SU-DHL-6 (cell line): ENCODE measurements at regions not wholly inside any gene's neighbourhood (a gene's known extent, or its start where the extent isn't known, plus 50 kb on each side); places are given as distances from the start of the nearest gene placed in this dataset.

ENCODE experiments used
- H2AFZ ChIP-seq: fragments of 200-600 bp; sonication (generic); 2 replicates; pipeline ENCODE4 v1.6.1; 2014; ENCODE audit warnings: low read depth, mild to moderate bottlenecking, moderate library complexity, mixed read lengths, antibody characterized with exemption, low read length; ENCODE audit not compliant: severe bottlenecking
- H3F3A ChIP-seq: fragments of 200-600 bp; shearing (Covaris generic); 2 replicates; pipeline ENCODE4 v1.6.0; 2016; ENCODE audit warnings: antibody characterized with exemption, mild to moderate bottlenecking; ENCODE audit not compliant: insufficient read depth
- H3K27ac ChIP-seq: fragments of 200-600 bp; sonication (generic); 2 replicates; pipeline ENCODE4 v1.5.1; 2016; ENCODE audit warnings: low read depth, mild to moderate bottlenecking, low read length, moderate library complexity, mixed read lengths
- H3K27me3 ChIP-seq: fragments of 200-600 bp; sonication (generic), shearing (Covaris generic); 2 replicates; pipeline ENCODE4 v1.6.0; 2014; ENCODE audit warnings: mild to moderate bottlenecking, low read length
- H3K36me3 ChIP-seq: fragments of 200-600 bp; sonication (generic); 2 replicates; pipeline ENCODE4 v1.6.1; 2014; ENCODE audit warnings: mild to moderate bottlenecking, low read length, mixed read lengths
- H3K4me2 ChIP-seq: fragments of 300-600, 200-600 bp; shearing (Covaris generic), sonication (generic); 2 replicates; pipeline ENCODE4 v1.6.0; 2014; ENCODE audit warnings: low read length, low read depth, mild to moderate bottlenecking; ENCODE audit not compliant: poor library complexity, severe bottlenecking
- H3K4me3 ChIP-seq: fragments of 200-600 bp; sonication (generic); 2 replicates; pipeline ENCODE4 v1.5.1; 2014; ENCODE audit warnings: antibody characterized with exemption, low read length, mild to moderate bottlenecking, mixed read lengths; ENCODE audit not compliant: insufficient read depth, poor library complexity, severe bottlenecking
- H3K79me2 ChIP-seq: fragments of 200-600 bp; sonication (generic); 2 replicates; pipeline ENCODE4 v1.6.1; 2014; ENCODE audit warnings: mild to moderate bottlenecking, low read length, moderate library complexity; ENCODE audit not compliant: insufficient read depth
- H3K9ac ChIP-seq: fragments of 200-600 bp; sonication (generic); 2 replicates; pipeline ENCODE4 v1.7.0; 2014; ENCODE audit warnings: mild to moderate bottlenecking, low read length
- H3K9me2 ChIP-seq: fragments of 200-600 bp; sonication (generic); replicated peaks from 2 replicates; pipeline ENCODE4 v1.6.1; 2014; ENCODE audit warnings: low read length; ENCODE audit not compliant: insufficient read depth
- H3K9me3 ChIP-seq: fragments of 200-600 bp; sonication (generic); 2 replicates; pipeline ENCODE4 v1.6.1; 2014; ENCODE audit warnings: low read length, mixed read lengths; ENCODE audit not compliant: insufficient read depth
- H4K20me1 ChIP-seq: fragments of 200-600 bp; sonication (generic); 2 replicates; pipeline ENCODE4 v1.6.1; 2014; ENCODE audit warnings: low read depth, mild to moderate bottlenecking, antibody characterized with exemption, low read length, moderate library complexity, mixed read lengths
- CTCF ChIP-seq: fragments of 200-600 bp; sonication (generic); IDR thresholded peaks from one replicate; pipeline ENCODE4 v1.5.1; 2017; ENCODE audit warnings: antibody characterized with exemption, mild to moderate bottlenecking, low read length, moderate library complexity; ENCODE audit not compliant: insufficient read depth, poor library complexity, severe bottlenecking
- EZH2phosphoT487 ChIP-seq: fragments of 200-600 bp; sonication (generic), shearing (Covaris generic); conservative IDR thresholded peaks from 2 replicates; pipeline ENCODE4 v1.6.1; 2018; ENCODE audit warnings: mild to moderate bottlenecking, antibody characterized with exemption, low read length, moderate library complexity, mixed read lengths

- Histone ChIP-seq H3K36me3 (no peaks in the 10 kb centered on the region), H3K27ac (no peak overlapping the region), H3K27me3 (no peaks in the 10 kb centered on the region), H3K9me3 (no peaks in the 10 kb centered on the region), H4K20me1 (no peaks in the 10 kb centered on the region), H3K4me2 (no peak overlapping the region), H3K4me3 (no peak overlapping the region), H2AFZ (no peak overlapping the region), H3K9ac (no peak overlapping the region), H3K9me2 (no peaks in the 10 kb centered on the region), H3K79me2 (no peaks in the 10 kb centered on the region), H3F3A (no peaks in the 10 kb centered on the region)
- TF ChIP-seq EZH2phosphoT487 (no peak), CTCF (no peak)
Observed at GRCh38 chr19:13705201-13705600, 59.1 kb upstream of the MRI1 start.

GRCh38 chr19:13701624-13702023 is 62.7 kb upstream of the MRI1 start:
- H4K20me1 ChIP-seq: no peaks in the 10 kb centered on the region
- H3K9me3 ChIP-seq: no peaks in the 10 kb centered on the region
- TF ChIP-seq EZH2phosphoT487 (no peak), CTCF (no peak)
- no peak overlapping the region for H3K9ac ChIP-seq
- no peak overlapping the region for H3K4me2 ChIP-seq
- no peaks in the 10 kb centered on the region for H3K36me3 ChIP-seq
- no peak overlapping the region for H3K4me3 ChIP-seq
- no peaks in the 10 kb centered on the region for H3K9me2 ChIP-seq
- no peaks in the 10 kb centered on the region for H3K27me3 ChIP-seq
- no peak overlapping the region for H3K27ac ChIP-seq
- H3F3A ChIP-seq: no peaks in the 10 kb centered on the region
- no peaks in the 10 kb centered on the region for H3K79me2 ChIP-seq
- H2AFZ ChIP-seq: no peak overlapping the region

GRCh38 chr19:13700621-13701020 is 63.7 kb upstream of the MRI1 start:
- Histone ChIP-seq H3K4me2 (no peak overlapping the region), H3K4me3 (no peak overlapping the region), H3K79me2 (no peaks in the 10 kb centered on the region), H3K9me2 (no peaks in the 10 kb centered on the region), H3K27ac (no peak overlapping the region), H4K20me1 (no peaks in the 10 kb centered on the region), H3K9me3 (no peaks in the 10 kb centered on the region), H3K36me3 (no peaks in the 10 kb centered on the region), H3K9ac (no peak overlapping the region), H3K27me3 (no peaks in the 10 kb centered on the region), H2AFZ (no peak overlapping the region), H3F3A (no peaks in the 10 kb centered on the region)
- no peak for TF ChIP-seq CTCF

- no peaks in the 10 kb centered on the region for H4K20me1 ChIP-seq
- no peaks in the 10 kb centered on the region for H3K27me3 ChIP-seq
- H3K36me3 ChIP-seq: no peaks in the 10 kb centered on the region
- no peaks in the 10 kb centered on the region for H3F3A ChIP-seq
- no peak for TF ChIP-seq EZH2phosphoT487
- TF ChIP-seq CTCF: no peak
- H3K9ac ChIP-seq: no peak overlapping the region
- no peaks in the 10 kb centered on the region for H3K9me2 ChIP-seq
- no peak overlapping the region for H3K4me2 ChIP-seq
- H3K4me3 ChIP-seq: no peak overlapping the region
- no peak overlapping the region for H3K27ac ChIP-seq
- no peak overlapping the region for H2AFZ ChIP-seq
- no peaks in the 10 kb centered on the region for H3K9me3 ChIP-seq
- H3K79me2 ChIP-seq: no peaks in the 10 kb centered on the region
Observed at GRCh38 chr19:13699786-13700185, 64.5 kb upstream of the MRI1 start.
